Keratinocyte (primary cell): ENCODE measurements at regions not wholly inside any gene's neighbourhood (a gene's known extent, or its start where the extent isn't known, plus 50 kb on each side); places are given as distances from the start of the nearest gene placed in this dataset.
"Not testable (repeated sequence)": the region's sequence is repeated elsewhere in the genome, so short reads cannot be mapped to it uniquely, and the experiment has no call there.

Experiments used
- DNase-seq: peaks from one replicate; pipeline ENCODE4 v3.0.0-alpha.2; 2011; ENCODE audit warnings: low read depth, missing footprints, low spot score
- FAIRE-seq: peaks from 2 replicates; lab custom pipeline; 2011; peaks lifted over from hg19 to GRCh38; lab: Jason Lieb, UNC
- H2AFZ ChIP-seq: 2 replicates; pipeline ENCODE4 v1.6.0; 2012; ENCODE audit warnings: low read length, control low read depth, inconsistent platforms; ENCODE audit not compliant: control insufficient read depth
- H3K27ac ChIP-seq: 2 replicates; pipeline ENCODE4 v1.5.1; 2011; ENCODE audit warnings: low read length; ENCODE audit not compliant: control insufficient read depth, insufficient read depth
- H3K27me3 ChIP-seq: 3 replicates; pipeline ENCODE4 v1.6.0; 2011; ENCODE audit warnings: low read length; ENCODE audit not compliant: control insufficient read depth, insufficient read depth; ENCODE audit errors: extremely low read depth
- H3K36me3 ChIP-seq, 2 experiments: 2 replicates in 1 of 2; 3 replicates in 1 of 2; pipeline ENCODE4 v1.5.1; 2011; ENCODE audit warnings: low read length in 2 of 2, mild to moderate bottlenecking in 1 of 2; ENCODE audit not compliant: control insufficient read depth in 2 of 2, insufficient read depth in 2 of 2; ENCODE audit errors: extremely low read depth in 1 of 2
- H3K4me1 ChIP-seq: 3 replicates; pipeline ENCODE4 v1.5.1; 2011; ENCODE audit warnings: low read length; ENCODE audit not compliant: control insufficient read depth, insufficient read depth; ENCODE audit errors: extremely low read depth
- H3K4me2 ChIP-seq: 3 replicates; pipeline ENCODE4 v1.6.0; 2011; ENCODE audit warnings: low read depth, low read length; ENCODE audit not compliant: control insufficient read depth, insufficient read depth; ENCODE audit errors: extremely low read depth
- H3K4me3 ChIP-seq, 3 experiments: fragments of 200-600 bp in 1 of 3; sonication (generic) in 1 of 3; 2 replicates in 2 of 3; 3 replicates in 1 of 3; pipeline ENCODE4 v1.5.1; 2011 to 2016; ENCODE audit warnings: low read length in 3 of 3, mild to moderate bottlenecking in 3 of 3, control low read depth in 2 of 3, inconsistent platforms in 1 of 3, low read depth in 1 of 3, mixed read lengths in 1 of 3, mixed run types in 1 of 3, moderate library complexity in 1 of 3; ENCODE audit not compliant: control insufficient read depth in 2 of 3, insufficient read depth in 2 of 3; ENCODE audit errors: extremely low read depth in 1 of 3
- H3K79me2 ChIP-seq: 2 replicates; pipeline ENCODE4 v1.6.0; 2012; ENCODE audit warnings: low read length; ENCODE audit not compliant: control insufficient read depth, insufficient read depth
- H3K9ac ChIP-seq: 3 replicates; pipeline ENCODE4 v1.6.0; 2011; ENCODE audit warnings: low read length; ENCODE audit not compliant: control insufficient read depth, insufficient read depth; ENCODE audit errors: extremely low read depth
- H3K9me1 ChIP-seq: 3 replicates; pipeline ENCODE4 v1.6.0; 2011; ENCODE audit warnings: low read length; ENCODE audit not compliant: control insufficient read depth, insufficient read depth; ENCODE audit errors: extremely low read depth
- H3K9me3 ChIP-seq: 2 replicates; pipeline ENCODE4 v1.5.1; 2012; ENCODE audit warnings: low read depth, low read length; ENCODE audit not compliant: control insufficient read depth
- H4K20me1 ChIP-seq: 3 replicates; pipeline ENCODE4 v1.6.0; 2011; ENCODE audit warnings: low read length; ENCODE audit not compliant: control insufficient read depth, insufficient read depth; ENCODE audit errors: extremely low read depth
- CTCF ChIP-seq, 3 experiments: IDR thresholded peaks in 1 of 3; conservative IDR thresholded peaks in 1 of 3; optimal IDR thresholded peaks in 1 of 3; 2 replicates in 2 of 3; 3 replicates in 1 of 3; pipeline versions ENCODE3 to v1.5.1; 2011; ENCODE audit warnings: low read length in 3 of 3, mild to moderate bottlenecking in 3 of 3, moderate library complexity in 2 of 3, control low read depth in 1 of 3, inconsistent platforms in 1 of 3; ENCODE audit not compliant: insufficient read depth in 2 of 3; ENCODE audit errors: extremely low read depth in 1 of 3
- EZH2 ChIP-seq: IDR thresholded peaks from one replicate; pipeline ENCODE4 v1.6.1; 2012; ENCODE audit warnings: inconsistent platforms, mild to moderate bottlenecking, low read length, moderate library complexity
- dilution Hi-C: fragments of 300-500 bp; cut with MboI; formaldehyde crosslinking; loops from one replicate; pipeline ENCODE4 v1.7.0; 2020; ENCODE audit warnings: low sequenced_read_pairs; ENCODE audit not compliant: extremely low pct_ligation_motif_present

DNA sequence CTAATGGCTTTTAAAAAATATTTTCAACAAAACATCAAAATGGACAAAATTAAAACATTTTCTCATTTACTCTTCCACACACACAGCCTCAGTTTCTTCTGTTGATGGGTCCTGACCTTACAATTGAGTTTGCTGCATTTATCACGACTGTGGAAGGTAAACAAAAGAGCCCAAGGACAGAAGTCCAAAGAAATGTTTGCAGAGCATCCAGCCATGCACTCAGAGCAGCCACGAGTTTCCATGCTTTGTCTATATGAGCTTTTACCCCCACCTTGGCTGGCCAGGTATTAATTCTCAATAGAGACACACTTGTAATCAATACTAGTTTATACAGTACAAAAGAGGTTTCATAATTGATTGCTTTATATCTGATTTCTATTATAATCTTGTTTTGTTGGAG, 85.0 kb upstream of the WDFY3 start:
- H3K9me3 ChIP-seq, result no peaks in the 10 kb centered on the region
- H3K4me2 ChIP-seq, result no peak overlapping the region
- DNase-seq (no peak), FAIRE-seq (no peak)
- no peak overlapping the region for H3K4me3 ChIP-seq
- H3K27me3 ChIP-seq, result peaks cover 3% of the 10 kb centered on the region
- dilution Hi-C loops, result no loop called here
- H3K9me1 ChIP-seq, result no peaks in the 10 kb centered on the region
- no peaks in the 10 kb centered on the region for H3K36me3 ChIP-seq
- H2AFZ ChIP-seq, result no peak overlapping the region
- H3K79me2 ChIP-seq, result no peaks in the 10 kb centered on the region
- no peak overlapping the region for H3K27ac ChIP-seq
- peaks cover 5% of the 10 kb centered on the region for H3K4me1 ChIP-seq
- no peak for TF ChIP-seq EZH2
- TF ChIP-seq CTCF (optimal IDR thresholded peaks at IDR 0.05 in 1 of 3, IDR thresholded peaks at IDR 0.05 in 1 of 3, conservative IDR thresholded peaks at IDR 0.05 in 1 of 3; ENCODE audit: extremely low read depth in 1 of 3, insufficient read depth in 2 of 3, low read length in 3 of 3), result no peak
- no peak overlapping the region for H3K9ac ChIP-seq
- no peaks in the 10 kb centered on the region for H4K20me1 ChIP-seq

DNA sequence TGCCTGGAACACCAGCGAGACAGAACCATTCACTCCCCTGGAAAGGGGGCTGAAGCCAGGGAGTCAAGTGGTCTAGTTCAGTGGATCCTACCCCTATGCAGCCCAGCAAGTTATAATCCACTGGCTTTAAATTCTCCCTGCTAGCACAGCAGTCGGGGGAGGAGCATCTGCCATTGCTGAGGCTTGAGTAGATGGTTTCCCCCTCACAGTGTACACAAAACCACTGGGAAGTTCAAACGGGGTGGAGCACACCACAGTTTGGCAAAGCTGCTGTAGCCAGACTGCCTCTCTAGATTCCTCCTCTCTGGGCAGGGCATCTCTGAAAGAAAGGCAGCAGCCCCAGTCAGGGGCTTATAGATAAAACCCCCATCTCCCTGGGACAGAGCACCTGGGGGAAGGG, 88.4 kb upstream of the WDFY3 start:
- not testable (repeated sequence) for FAIRE-seq

DNA sequence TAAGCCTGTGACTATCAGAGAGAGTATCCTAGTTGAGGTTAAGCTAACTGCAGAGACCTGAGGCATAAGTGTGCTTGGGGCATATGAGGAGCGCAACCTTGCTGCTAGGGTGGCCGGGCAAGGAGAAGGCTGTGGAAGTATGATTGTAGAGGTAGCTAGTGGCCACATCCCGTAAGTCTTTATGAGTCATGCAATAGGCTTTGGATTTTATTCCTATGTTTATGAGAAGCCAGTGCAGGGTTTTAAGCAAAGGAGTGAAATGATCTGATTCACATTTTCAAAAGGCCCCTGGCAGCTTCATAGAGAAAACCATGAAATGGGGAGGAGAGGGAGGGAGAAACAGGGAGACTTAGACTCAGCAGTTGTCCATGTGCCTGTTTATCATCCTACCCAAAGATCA, 92.1 kb upstream of the WDFY3 start:
- no peaks in the 10 kb centered on the region for H3K79me2 ChIP-seq
- H3K27me3 ChIP-seq, result peaks cover 8% of the 10 kb centered on the region
- dilution Hi-C loops, result no loop called here
- H3K9me3 ChIP-seq, result no peaks in the 10 kb centered on the region
- H3K4me2 ChIP-seq, result no peak overlapping the region
- TF ChIP-seq CTCF (optimal IDR thresholded peaks at IDR 0.05 in 1 of 3, IDR thresholded peaks at IDR 0.05 in 1 of 3, conservative IDR thresholded peaks at IDR 0.05 in 1 of 3; ENCODE audit: extremely low read depth in 1 of 3, insufficient read depth in 2 of 3, low read length in 3 of 3), result no peak
- no peak overlapping the region for H3K9ac ChIP-seq
- FAIRE-seq, result no peak
- no peaks in the 10 kb centered on the region for H3K36me3 ChIP-seq
- H3K4me3 ChIP-seq, result no peak overlapping the region
- no peak overlapping the region for H3K27ac ChIP-seq
- no peak for DNase-seq
- no peaks in the 10 kb centered on the region for H4K20me1 ChIP-seq
- no peak overlapping the region for H2AFZ ChIP-seq
- no peaks in the 10 kb centered on the region for H3K9me1 ChIP-seq
- peaks cover 5% of the 10 kb centered on the region for H3K4me1 ChIP-seq

More for the DNA sequence above, 88.4 kb upstream of the WDFY3 start:
- H3K79me2 ChIP-seq, DNase-seq, H3K9me1 ChIP-seq, H3K27me3 ChIP-seq, H3K9ac ChIP-seq, H3K4me1 ChIP-seq, H2AFZ ChIP-seq, H3K4me2 ChIP-seq, H3K9me3 ChIP-seq, H4K20me1 ChIP-seq, H3K36me3 ChIP-seq, dilution Hi-C loops, H3K27ac ChIP-seq, H3K4me3 ChIP-seq: not testable (repeated sequence)
